Esophagus (tissue), 2 donors: ENCODE measurements at regions not wholly inside any gene's neighbourhood (a gene's known extent, or its start where the extent isn't known, plus 50 kb on each side); places are given as distances from the start of the nearest gene placed in this dataset.

Experiments
- H3K27ac ChIP-seq, 2 donors: one replicate each; pipeline ENCODE4 v1.5.1; 2013; ENCODE audit warnings: low read depth in 2 of 2, mild to moderate bottlenecking in 2 of 2, inconsistent platforms in 1 of 2, low read length in 1 of 2, moderate library complexity in 1 of 2
- H3K27me3 ChIP-seq, 2 donors: one replicate each; pipeline ENCODE4 v1.6.1; 2013; ENCODE audit warnings: low read length in 2 of 2, control low read depth in 1 of 2, mild to moderate bottlenecking in 1 of 2; ENCODE audit not compliant: insufficient read depth in 2 of 2, control insufficient read depth in 1 of 2
- H3K36me3 ChIP-seq, 2 donors: one replicate each; pipeline ENCODE4 v1.6.1; 2013; ENCODE audit warnings: low read length in 1 of 2; ENCODE audit not compliant: control insufficient read depth in 2 of 2, insufficient read depth in 2 of 2
- H3K4me1 ChIP-seq, 2 donors: one replicate each; pipeline ENCODE4 v1.6.1; 2013; ENCODE audit warnings: low read length in 1 of 2; ENCODE audit not compliant: control insufficient read depth in 2 of 2, insufficient read depth in 2 of 2
- H3K4me3 ChIP-seq, 2 donors: one replicate each; pipeline ENCODE4 v1.5.1; 2013; ENCODE audit warnings: low read length in 2 of 2, mild to moderate bottlenecking in 2 of 2, low read depth in 1 of 2, moderate library complexity in 1 of 2
- H3K9me3 ChIP-seq, 2 donors: one replicate each; pipeline ENCODE4 v1.6.1; 2013; ENCODE audit warnings: mild to moderate bottlenecking in 2 of 2, low read depth in 1 of 2, low read length in 1 of 2, moderate library complexity in 1 of 2; ENCODE audit not compliant: control insufficient read depth in 2 of 2, insufficient read depth in 1 of 2
- WGBS, 2 donors: extraction: QIAGEN DNeasy Blood & Tissue Kit; methylation state at CpG; one replicate each; pipeline ENCODE4 v1.1.7; 2013; 5-methylcytosine and 5-hydroxymethylcytosine counted together
- donor health status: healthy with polysubstance abuse.
- donor health status: Bipolar disorder and iron deficiency.

DNA sequence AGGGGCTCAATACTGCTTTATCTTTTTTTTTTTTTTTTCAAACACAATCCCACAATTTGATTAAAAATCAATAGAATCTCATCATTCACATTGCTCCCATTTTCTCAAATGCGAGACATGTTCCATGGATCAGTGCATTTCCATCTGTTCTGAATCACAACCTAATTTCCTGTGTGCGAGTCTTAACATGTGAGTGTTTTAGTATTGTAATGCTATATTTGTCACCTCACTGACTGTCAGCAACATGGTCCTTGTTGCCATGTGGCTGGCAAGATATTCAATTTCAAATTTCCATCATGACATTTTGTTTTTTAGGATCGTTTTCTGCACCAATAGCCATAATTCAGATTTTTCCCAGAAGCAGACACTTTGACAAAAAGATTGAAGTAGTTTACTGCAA is 233.2 kb upstream of the PRDM9 start:
- WGBS, 2 donors, result 80 to 83% methylated on average over 3 of the region's 3 CpGs
- no peak overlapping the region for H3K4me3 ChIP-seq
- peaks cover 0 to 2% of the 10 kb centered on the region in 2 donors for H3K9me3 ChIP-seq
- no peak overlapping the region for H3K27ac ChIP-seq
- no peaks in the 10 kb centered on the region for H3K27me3 ChIP-seq
- no peaks in the 10 kb centered on the region for H3K36me3 ChIP-seq
- no peaks in the 10 kb centered on the region for H3K4me1 ChIP-seq

DNA sequence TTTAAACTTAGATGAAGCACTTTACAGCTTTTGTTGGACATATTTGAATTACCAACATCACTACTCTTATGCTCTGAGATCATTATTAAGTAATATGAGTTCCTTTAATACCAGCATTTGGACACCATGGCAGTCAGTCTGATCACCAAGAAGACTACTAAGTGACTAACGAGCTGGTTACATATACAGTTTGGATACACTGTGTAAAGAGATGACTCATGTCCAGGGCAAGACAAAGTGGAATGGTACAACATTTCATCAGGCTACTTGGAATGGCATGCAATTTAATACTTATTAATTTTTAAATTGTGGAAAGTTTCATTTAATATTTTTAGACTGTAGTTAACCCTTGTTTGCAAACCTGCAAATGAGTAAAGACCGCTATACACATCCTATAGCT is 237.4 kb upstream of the PRDM9 start:
- H3K4me1 ChIP-seq, result no peaks in the 10 kb centered on the region
- no peak overlapping the region for H3K4me3 ChIP-seq
- no peaks in the 10 kb centered on the region for H3K36me3 ChIP-seq
- H3K9me3 ChIP-seq, result no peaks in the 10 kb centered on the region
- H3K27me3 ChIP-seq, result no peaks in the 10 kb centered on the region
- no peak overlapping the region for H3K27ac ChIP-seq
- WGBS, 2 donors, result 45 to 77% methylated on average over 2 of the region's 2 CpGs

DNA sequence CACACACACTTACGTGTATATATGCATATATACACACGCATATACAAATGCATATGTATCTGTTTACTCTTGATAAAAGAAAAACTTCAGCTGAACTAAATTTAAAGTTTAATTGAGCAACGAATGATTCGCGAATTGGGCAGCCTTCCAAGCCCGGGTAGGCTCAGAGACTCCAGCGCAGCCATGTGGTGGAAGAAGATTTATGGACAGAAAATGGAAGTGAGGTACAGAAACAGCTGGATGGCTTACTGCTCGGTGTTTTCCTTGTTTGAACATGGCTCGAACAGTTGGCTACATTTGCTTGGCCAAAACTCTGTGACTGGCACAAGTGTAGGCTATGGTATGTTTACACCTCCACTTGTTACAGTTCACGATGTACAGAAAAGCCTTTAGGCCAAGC is 239.3 kb upstream of the PRDM9 start:
- no peak overlapping the region for H3K27ac ChIP-seq
- H3K9me3 ChIP-seq, result no peaks in the 10 kb centered on the region
- H3K36me3 ChIP-seq, result no peaks in the 10 kb centered on the region
- H3K4me3 ChIP-seq, result no peak overlapping the region
- 68 to 76% methylated on average over 10 of the region's 10 CpGs for WGBS, 2 donors
- H3K27me3 ChIP-seq, result no peaks in the 10 kb centered on the region
- H3K4me1 ChIP-seq, result no peaks in the 10 kb centered on the region

DNA sequence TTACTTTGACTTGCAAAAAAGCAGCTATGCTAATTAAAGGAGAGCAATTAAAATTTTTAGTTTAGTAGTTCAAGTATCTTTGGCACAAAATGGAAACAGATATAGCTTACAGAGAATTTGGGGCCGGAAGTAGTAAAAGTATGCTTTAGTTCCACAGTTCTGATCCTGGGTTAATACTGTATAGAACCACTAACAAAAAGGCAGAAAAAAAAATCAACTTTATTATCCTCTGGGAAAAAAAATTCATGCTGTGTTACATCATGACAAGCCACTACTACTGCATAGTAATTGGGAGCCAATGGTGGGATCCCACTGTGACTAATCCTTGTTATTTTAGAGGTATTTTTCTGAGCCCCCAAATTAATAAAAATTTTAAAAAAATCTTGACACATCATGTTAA is 246.8 kb upstream of the PRDM9 start:
- WGBS, 2 donors, result 85 to 92% methylated on average over 1 of the region's 1 CpG

DNA sequence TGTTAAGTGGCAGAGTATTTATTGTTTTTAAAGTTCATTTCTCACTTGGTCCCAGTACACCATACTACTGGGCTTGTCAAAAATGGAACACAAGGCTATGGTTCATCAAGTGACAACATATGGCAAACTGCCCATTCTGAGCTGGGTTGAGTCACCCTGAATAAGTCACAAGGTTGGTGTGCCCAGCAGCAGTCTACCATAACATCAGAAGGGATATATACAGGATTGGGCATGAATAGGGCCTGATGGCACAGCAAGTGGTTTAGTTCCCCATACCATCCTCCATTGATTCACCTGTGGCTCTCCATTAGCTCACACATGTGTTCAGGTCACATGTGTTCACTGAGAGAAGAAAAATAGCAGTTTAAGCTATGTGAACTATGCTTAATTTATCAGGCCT is 249.8 kb upstream of the PRDM9 start:
- Histone ChIP-seq H3K4me1 (no peaks in the 10 kb centered on the region), H3K4me3 (no peak overlapping the region), H3K36me3 (no peaks in the 10 kb centered on the region), H3K9me3 (no peaks in the 10 kb centered on the region), H3K27ac (no peak overlapping the region), H3K27me3 (no peaks in the 10 kb centered on the region)

More for the DNA sequence above, 246.8 kb upstream of the PRDM9 start:
- H3K27me3 ChIP-seq, result no peaks in the 10 kb centered on the region
- H3K27ac ChIP-seq, result no peak overlapping the region
- no peaks in the 10 kb centered on the region for H3K4me1 ChIP-seq
- no peaks in the 10 kb centered on the region for H3K36me3 ChIP-seq
- no peak overlapping the region for H3K4me3 ChIP-seq
- H3K9me3 ChIP-seq, result no peaks in the 10 kb centered on the region

DNA sequence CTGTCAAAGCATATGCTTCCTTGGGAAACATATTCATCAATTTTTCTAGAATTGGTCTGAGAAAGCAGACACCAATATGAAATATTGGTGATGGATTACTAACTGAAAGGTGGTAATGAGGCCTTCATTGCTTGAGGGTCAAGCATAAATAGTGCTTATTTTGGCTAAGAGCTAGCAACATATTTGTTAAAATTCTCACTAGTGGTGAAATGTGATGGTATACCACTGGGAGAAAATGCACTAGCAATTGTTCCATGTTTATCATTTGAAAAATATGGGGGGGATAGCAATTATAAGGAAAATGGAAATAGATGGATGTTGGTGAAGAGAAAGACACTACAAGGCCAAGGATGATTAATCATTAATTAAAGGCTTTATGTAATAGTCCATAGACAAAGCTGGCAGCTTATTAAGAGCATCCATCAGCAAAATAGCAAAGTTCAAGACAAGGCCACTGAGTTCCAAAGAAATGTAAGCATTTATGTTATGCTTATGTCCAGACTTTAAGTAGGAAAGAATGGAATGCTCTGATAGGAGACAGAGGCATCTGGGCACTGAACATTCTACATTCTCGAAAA is 253.7 kb upstream of the PRDM9 start:
- H3K36me3 ChIP-seq, result no peaks in the 10 kb centered on the region
- 64 to 90% methylated on average over 1 of the region's 1 CpG for WGBS, 2 donors
- H3K27ac ChIP-seq, result no peak overlapping the region
- no peak overlapping the region for H3K4me3 ChIP-seq
- no peaks in the 10 kb centered on the region for H3K27me3 ChIP-seq
- H3K9me3 ChIP-seq, result no peaks in the 10 kb centered on the region
- no peaks in the 10 kb centered on the region for H3K4me1 ChIP-seq

DNA sequence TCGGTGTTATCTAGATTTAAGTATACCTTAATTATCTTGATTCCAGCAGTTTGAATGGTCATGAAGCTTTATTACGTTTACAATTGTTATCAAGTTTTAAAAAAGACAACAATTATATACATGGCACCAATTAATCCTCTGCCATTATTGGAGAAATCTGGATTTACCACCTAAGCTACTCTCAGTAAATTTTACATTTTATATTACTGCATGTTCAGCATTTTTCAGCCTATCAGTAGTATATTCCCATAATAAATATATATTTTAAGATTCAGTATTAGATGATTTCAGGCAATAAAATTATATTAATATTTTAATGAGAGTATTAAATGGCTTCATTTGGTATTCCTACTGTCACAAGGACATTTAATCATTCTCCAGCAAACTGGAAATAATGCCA is 264.5 kb upstream of the PRDM9 start:
- 74 to 85% methylated on average over 2 of the region's 2 CpGs for WGBS, 2 donors
- no peaks in the 10 kb centered on the region for H3K4me1 ChIP-seq
- no peaks in the 10 kb centered on the region for H3K9me3 ChIP-seq
- no peak overlapping the region for H3K4me3 ChIP-seq
- H3K27ac ChIP-seq, result no peak overlapping the region
- H3K27me3 ChIP-seq, result no peaks in the 10 kb centered on the region
- H3K36me3 ChIP-seq, result no peaks in the 10 kb centered on the region

DNA sequence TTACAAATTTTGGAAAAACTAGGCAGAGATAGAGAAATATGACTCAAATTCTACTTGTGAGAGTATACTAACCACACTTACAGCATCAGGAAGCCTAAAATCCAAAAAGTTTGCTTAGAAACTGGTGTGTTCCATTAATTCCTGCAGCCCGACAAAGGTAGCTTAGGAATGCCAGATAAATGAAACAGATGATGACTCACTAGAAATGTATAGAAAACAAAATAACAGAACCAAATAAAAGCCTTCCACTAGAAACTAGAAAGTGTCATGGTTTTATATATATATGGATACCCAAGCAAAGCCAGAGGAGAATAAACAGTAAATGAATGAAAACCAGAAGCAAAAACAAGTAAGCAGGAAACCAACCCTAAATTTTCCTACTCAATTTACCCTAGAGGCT is 272.2 kb upstream of the PRDM9 start:
- Histone ChIP-seq H3K4me3 (no peak overlapping the region), H3K27ac (no peak overlapping the region), H3K9me3 (no peaks in the 10 kb centered on the region), H3K4me1 (no peaks in the 10 kb centered on the region), H3K27me3 (no peaks in the 10 kb centered on the region), H3K36me3 (no peaks in the 10 kb centered on the region)
- 76 to 84% methylated on average over 1 of the region's 1 CpG for WGBS, 2 donors

DNA sequence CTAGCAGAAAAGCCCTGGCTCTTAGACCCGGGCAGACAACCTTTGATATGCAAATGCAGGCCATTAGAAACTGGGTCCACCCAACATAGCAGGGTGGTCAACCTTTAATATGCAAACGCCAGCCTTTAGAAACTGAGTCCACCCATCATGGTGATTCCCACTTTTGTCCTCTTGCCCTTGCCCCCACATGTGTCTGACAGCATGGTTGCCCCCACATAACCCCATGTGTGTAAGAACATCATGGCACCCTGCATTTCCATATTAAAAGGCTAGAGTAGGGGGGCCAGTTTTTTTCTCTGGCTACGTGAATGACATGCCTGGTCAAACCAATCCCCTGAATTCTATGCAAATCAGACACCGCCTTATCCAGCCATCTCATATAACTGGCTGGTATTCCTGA is 273.2 kb upstream of the PRDM9 start:
- Histone ChIP-seq H3K4me1 (no peaks in the 10 kb centered on the region), H3K27ac (no peak overlapping the region), H3K9me3 (no peaks in the 10 kb centered on the region), H3K4me3 (no peak overlapping the region), H3K27me3 (no peaks in the 10 kb centered on the region), H3K36me3 (no peaks in the 10 kb centered on the region)
- WGBS, 2 donors, result 71% methylated on average over 4 of the region's 4 CpGs

DNA sequence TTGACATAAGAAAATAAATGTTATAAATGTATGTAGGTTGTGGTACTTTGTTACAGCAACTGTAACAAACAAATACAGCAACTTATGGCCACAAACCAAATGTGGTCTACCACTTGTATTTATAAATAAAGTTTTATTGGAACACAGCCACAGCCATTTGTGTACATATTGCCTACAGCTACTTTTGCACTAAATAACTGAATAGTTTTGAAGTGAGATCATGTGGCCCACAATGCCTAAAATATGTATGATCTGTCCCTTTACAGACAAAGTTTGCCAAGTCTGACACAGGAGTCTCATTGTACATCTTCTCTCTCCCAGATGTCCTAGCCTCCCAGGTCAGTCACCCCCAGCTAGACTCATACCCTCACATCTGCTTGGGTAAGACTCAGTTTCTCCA is 283.6 kb upstream of the PRDM9 start:
- Histone ChIP-seq H3K9me3 (no peaks in the 10 kb centered on the region), H3K4me3 (no peak overlapping the region), H3K27me3 (no peaks in the 10 kb centered on the region), H3K4me1 (no peaks in the 10 kb centered on the region), H3K36me3 (no peaks in the 10 kb centered on the region), H3K27ac (no peak overlapping the region)
